ENCODE measurements at regions not wholly inside any gene's neighbourhood (a gene's known extent, or its start where the extent isn't known, plus 50 kb on each side); places are given as distances from the start of the nearest gene placed in this dataset.
A peak's percentile ranks its signal among the peaks of the same experiment; 100 is the strongest.
"Not testable (repeated sequence)": the region's sequence is repeated elsewhere in the genome, so short reads cannot be mapped to it uniquely, and the experiment has no call there.

- Histone ChIP-seq H3K27me3 (ENCODE audit: control insufficient read depth, insufficient read depth, low read length, poor library complexity, severe bottlenecking) (no peaks in the 10 kb centered on the region), H3K4me1 (ENCODE audit: control insufficient read depth, insufficient read depth, low read length) (no peaks in the 10 kb centered on the region), H3K4me3 (ENCODE audit: low read length) (no peak overlapping the region), H3K9me3 (ENCODE audit: control insufficient read depth, low read length) (no peaks in the 10 kb centered on the region), H3K9ac (ENCODE audit: extremely low read depth, low read length, poor library complexity, severe bottlenecking) (no peak overlapping the region), H3K27ac (ENCODE audit: low read depth, low read length) (no peak overlapping the region), H3K36me3 (ENCODE audit: control insufficient read depth, insufficient read depth, low read length) (no peaks in the 10 kb centered on the region)
- no peak overlapping the region for H3K4me3 Mint-ChIP-seq
- TF ChIP-seq, protein P1, sequence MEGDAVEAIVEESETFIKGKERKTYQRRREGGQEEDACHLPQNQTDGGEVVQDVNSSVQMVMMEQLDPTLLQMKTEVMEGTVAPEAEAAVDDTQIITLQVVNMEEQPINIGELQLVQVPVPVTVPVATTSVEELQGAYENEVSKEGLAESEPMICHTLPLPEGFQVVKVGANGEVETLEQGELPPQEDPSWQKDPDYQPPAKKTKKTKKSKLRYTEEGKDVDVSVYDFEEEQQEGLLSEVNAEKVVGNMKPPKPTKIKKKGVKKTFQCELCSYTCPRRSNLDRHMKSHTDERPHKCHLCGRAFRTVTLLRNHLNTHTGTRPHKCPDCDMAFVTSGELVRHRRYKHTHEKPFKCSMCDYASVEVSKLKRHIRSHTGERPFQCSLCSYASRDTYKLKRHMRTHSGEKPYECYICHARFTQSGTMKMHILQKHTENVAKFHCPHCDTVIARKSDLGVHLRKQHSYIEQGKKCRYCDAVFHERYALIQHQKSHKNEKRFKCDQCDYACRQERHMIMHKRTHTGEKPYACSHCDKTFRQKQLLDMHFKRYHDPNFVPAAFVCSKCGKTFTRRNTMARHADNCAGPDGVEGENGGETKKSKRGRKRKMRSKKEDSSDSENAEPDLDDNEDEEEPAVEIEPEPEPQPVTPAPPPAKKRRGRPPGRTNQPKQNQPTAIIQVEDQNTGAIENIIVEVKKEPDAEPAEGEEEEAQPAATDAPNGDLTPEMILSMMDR (conservative IDR thresholded peaks at IDR 0.05) = no peak
- H3K27me3 Mint-ChIP-seq (ENCODE audit: insufficient read depth) = no peaks in the 10 kb centered on the region
- WGBS, 2 experiments (ENCODE audit: insufficient coverage in 1 of 2, insufficient read length in 1 of 2) = 82 to 86% methylated on average over 2 of the region's 2 CpGs
- no peaks in the 10 kb centered on the region for H3K9me3 Mint-ChIP-seq
- H3K27ac Mint-ChIP-seq = no peak overlapping the region
- no peaks in the 10 kb centered on the region for H3K4me1 Mint-ChIP-seq
- no peaks in the 10 kb centered on the region for H3K36me3 Mint-ChIP-seq (ENCODE audit: low read depth)
- no peak for DNase-seq
Measured at GRCh38 chr7:137120690-137121089, 222.8 kb downstream of the PTN start.

DNA sequence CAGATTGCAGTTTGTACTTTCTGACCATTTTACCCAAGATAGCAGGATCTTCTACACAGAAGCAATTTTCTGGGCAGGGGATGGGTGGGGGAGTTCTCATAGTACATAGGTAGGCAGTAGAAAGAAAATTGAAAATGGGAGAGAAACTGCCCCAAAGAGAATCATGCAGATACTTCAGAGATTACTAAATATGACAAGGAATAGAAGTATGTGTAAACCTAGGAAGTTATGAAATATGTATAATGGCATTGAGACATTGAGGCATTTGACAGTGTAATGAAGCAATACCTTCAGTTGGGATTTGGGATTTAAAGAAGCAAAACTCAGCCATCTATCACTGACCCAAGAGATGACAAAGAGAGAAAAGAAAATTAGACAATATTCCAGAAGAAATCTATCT is 233.0 kb downstream of the PTN start:
- H3K27ac ChIP-seq (ENCODE audit: low read depth, low read length) = no peak overlapping the region
- TF ChIP-seq, protein P1 (conservative IDR thresholded peaks at IDR 0.05) = no peak
- no peaks in the 10 kb centered on the region for H3K27me3 ChIP-seq (ENCODE audit: control insufficient read depth, insufficient read depth, low read length, poor library complexity, severe bottlenecking)
- H3K27me3 Mint-ChIP-seq (ENCODE audit: insufficient read depth) = no peaks in the 10 kb centered on the region
- no peak overlapping the region for H3K27ac Mint-ChIP-seq
- H3K4me1 Mint-ChIP-seq = no peaks in the 10 kb centered on the region
- no peak overlapping the region for H3K4me3 ChIP-seq (ENCODE audit: low read length)
- no peaks in the 10 kb centered on the region for H3K4me1 ChIP-seq (ENCODE audit: control insufficient read depth, insufficient read depth, low read length)
- DNase-seq = no peak
- H3K9me3 Mint-ChIP-seq = peaks cover 18% of the 10 kb centered on the region
- H3K36me3 Mint-ChIP-seq (ENCODE audit: low read depth) = no peaks in the 10 kb centered on the region
- H3K4me3 Mint-ChIP-seq = no peak overlapping the region
- no peaks in the 10 kb centered on the region for H3K9me3 ChIP-seq (ENCODE audit: control insufficient read depth, low read length)
- no peak overlapping the region for H3K9ac ChIP-seq (ENCODE audit: extremely low read depth, low read length, poor library complexity, severe bottlenecking)
- H3K36me3 ChIP-seq (ENCODE audit: control insufficient read depth, insufficient read depth, low read length) = no peaks in the 10 kb centered on the region

DNA sequence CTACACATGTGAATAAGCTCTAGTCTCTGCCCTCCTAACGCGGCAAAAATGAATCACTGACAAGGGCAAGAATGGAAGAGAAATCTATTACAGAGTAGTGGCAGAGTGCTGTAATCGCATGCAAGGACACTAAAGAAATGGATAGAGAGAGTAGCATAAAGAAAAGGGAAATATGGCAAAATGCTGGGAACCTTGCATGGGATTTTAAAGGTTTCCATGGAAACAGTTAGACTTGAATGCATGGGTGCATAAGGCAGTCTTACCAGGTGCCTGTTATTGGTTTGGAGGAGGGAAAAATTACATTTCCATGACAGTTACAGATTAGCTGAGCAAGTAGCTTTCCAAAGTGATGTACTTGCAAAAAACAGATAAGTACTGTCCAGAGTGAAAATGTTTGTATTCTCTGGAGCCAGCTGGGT is 233.4 kb downstream of the PTN start:
- Histone ChIP-seq H3K36me3 (ENCODE audit: control insufficient read depth, insufficient read depth, low read length) (no peaks in the 10 kb centered on the region), H3K27me3 (ENCODE audit: control insufficient read depth, insufficient read depth, low read length, poor library complexity, severe bottlenecking) (no peaks in the 10 kb centered on the region), H3K9me3 (ENCODE audit: control insufficient read depth, low read length) (no peaks in the 10 kb centered on the region), H3K9ac (ENCODE audit: extremely low read depth, low read length, poor library complexity, severe bottlenecking) (no peak overlapping the region), H3K4me3 (ENCODE audit: low read length) (no peak overlapping the region), H3K4me1 (ENCODE audit: control insufficient read depth, insufficient read depth, low read length) (no peaks in the 10 kb centered on the region), H3K27ac (ENCODE audit: low read depth, low read length) (no peak overlapping the region)
- no peaks in the 10 kb centered on the region for H3K36me3 Mint-ChIP-seq (ENCODE audit: low read depth)
- H3K9me3 Mint-ChIP-seq = peaks cover 18% of the 10 kb centered on the region
- H3K4me3 Mint-ChIP-seq = no peak overlapping the region
- no peaks in the 10 kb centered on the region for H3K4me1 Mint-ChIP-seq
- TF ChIP-seq, protein P1 (conservative IDR thresholded peaks at IDR 0.05) = peak; percentile 30
- no peaks in the 10 kb centered on the region for H3K27me3 Mint-ChIP-seq (ENCODE audit: insufficient read depth)
- no peak for DNase-seq
- H3K27ac Mint-ChIP-seq = no peak overlapping the region
- WGBS, 2 experiments (ENCODE audit: insufficient coverage in 1 of 2, insufficient read length in 1 of 2) = 83 to 89% methylated on average over 3 of the region's 3 CpGs

GRCh38 chr7:137107802-137108201 is 235.7 kb downstream of the PTN start:
- not testable (repeated sequence) for H3K27me3 Mint-ChIP-seq (ENCODE audit: insufficient read depth); H3K4me1 ChIP-seq (ENCODE audit: control insufficient read depth, insufficient read depth, low read length); H3K4me3 ChIP-seq (ENCODE audit: low read length); H3K4me1 Mint-ChIP-seq; H3K27ac Mint-ChIP-seq; H3K36me3 ChIP-seq (ENCODE audit: control insufficient read depth, insufficient read depth, low read length); H3K27ac ChIP-seq (ENCODE audit: low read depth, low read length); H3K9me3 ChIP-seq (ENCODE audit: control insufficient read depth, low read length); H3K4me3 Mint-ChIP-seq; DNase-seq; H3K36me3 Mint-ChIP-seq (ENCODE audit: low read depth); H3K9ac ChIP-seq (ENCODE audit: extremely low read depth, low read length, poor library complexity, severe bottlenecking); H3K27me3 ChIP-seq (ENCODE audit: control insufficient read depth, insufficient read depth, low read length, poor library complexity, severe bottlenecking)
- WGBS, 2 experiments (ENCODE audit: insufficient coverage in 1 of 2, insufficient read length in 1 of 2) = 80 to 89% methylated on average over 1 of the region's 2 CpGs
- peaks cover 18% of the 10 kb centered on the region for H3K9me3 Mint-ChIP-seq

DNA sequence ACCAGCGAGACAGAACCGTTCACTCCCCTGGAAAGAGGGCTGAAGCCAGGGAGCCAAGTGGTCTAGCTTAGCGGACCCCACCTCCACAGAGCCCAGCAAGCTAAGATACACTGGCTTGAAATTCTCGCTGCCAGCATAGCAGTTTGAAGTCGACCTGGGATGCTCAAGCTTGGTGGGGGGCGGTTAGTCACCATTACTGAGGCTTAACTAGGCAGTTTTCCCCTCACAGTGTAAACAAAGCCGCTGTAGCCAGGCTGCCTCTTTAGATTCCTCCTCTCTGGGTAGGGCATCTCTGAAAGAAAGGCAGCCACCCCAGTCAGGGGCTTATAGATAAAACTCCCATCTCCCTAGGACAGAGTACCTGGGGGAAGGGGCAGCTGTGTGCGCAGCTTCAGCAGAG is 235.1 kb downstream of the CHRM2 start:
- not testable (repeated sequence) for H3K4me1 ChIP-seq (ENCODE audit: control insufficient read depth, insufficient read depth, low read length); H3K27ac ChIP-seq (ENCODE audit: low read depth, low read length); H3K27me3 Mint-ChIP-seq (ENCODE audit: insufficient read depth); H3K36me3 Mint-ChIP-seq (ENCODE audit: low read depth); H3K4me3 ChIP-seq (ENCODE audit: low read length); H3K27ac Mint-ChIP-seq; H3K27me3 ChIP-seq (ENCODE audit: control insufficient read depth, insufficient read depth, low read length, poor library complexity, severe bottlenecking); H3K36me3 ChIP-seq (ENCODE audit: control insufficient read depth, insufficient read depth, low read length); H3K9me3 ChIP-seq (ENCODE audit: control insufficient read depth, low read length); H3K4me3 Mint-ChIP-seq; H3K4me1 Mint-ChIP-seq; H3K9ac ChIP-seq (ENCODE audit: extremely low read depth, low read length, poor library complexity, severe bottlenecking)
- peak; percentile 79 for DNase-seq
- WGBS, 2 experiments (ENCODE audit: insufficient coverage in 1 of 2, insufficient read length in 1 of 2) = 61 to 76% methylated on average over 4 to 8 of the region's 8 CpGs
- H3K9me3 Mint-ChIP-seq = peaks cover 14% of the 10 kb centered on the region

Measured in endodermal cell (in vitro differentiated cells).